Endothelial cell (in vitro differentiated cells): ENCODE measurements at regions not wholly inside any gene's neighbourhood (a gene's known extent, or its start where the extent isn't known, plus 50 kb on each side); places are given as distances from the start of the nearest gene placed in this dataset.
"Not testable (repeated sequence)": the region's sequence is repeated elsewhere in the genome, so short reads cannot be mapped to it uniquely, and the experiment has no call there.

ENCODE experiments used
- DNase-seq: peaks from one replicate; pipeline ENCODE4 v3.0.0; 2021; ENCODE audit warnings: low spot score
- H3K27ac Mint-ChIP-seq: one replicate; pipeline ENCODE4 v1.8.0; 2021; ENCODE audit warnings: mixed read lengths, inconsistent platforms; ENCODE audit not compliant: unreplicated experiment
- H3K27me3 Mint-ChIP-seq: one replicate; pipeline ENCODE4 v1.8.0; 2021; ENCODE audit warnings: mild to moderate bottlenecking, moderate library complexity, mixed read lengths, inconsistent platforms; ENCODE audit not compliant: unreplicated experiment
- H3K36me3 Mint-ChIP-seq: one replicate; pipeline ENCODE4 v1.8.0; 2021; ENCODE audit warnings: mild to moderate bottlenecking, low read depth, mixed read lengths, inconsistent platforms; ENCODE audit not compliant: unreplicated experiment
- H3K4me1 Mint-ChIP-seq: one replicate; pipeline ENCODE4 v1.8.0; 2021; ENCODE audit warnings: mild to moderate bottlenecking, mixed read lengths, inconsistent platforms; ENCODE audit not compliant: unreplicated experiment
- H3K4me3 Mint-ChIP-seq: one replicate; pipeline ENCODE4 v1.8.0; 2021; ENCODE audit warnings: mild to moderate bottlenecking, mixed read lengths, inconsistent platforms; ENCODE audit not compliant: unreplicated experiment
- H3K9me3 Mint-ChIP-seq: one replicate; pipeline ENCODE4 v1.8.0; 2021; ENCODE audit warnings: mixed read lengths, inconsistent platforms; ENCODE audit not compliant: unreplicated experiment
- TF ChIP-seq, protein P1 (sequence below): fragments of 200-600 bp; sonication (generic); IDR thresholded peaks from one replicate; pipeline ENCODE4 v1.5.0; 2021; ENCODE audit warnings: antibody characterized with exemption; ENCODE audit not compliant: unreplicated experiment

DNA sequence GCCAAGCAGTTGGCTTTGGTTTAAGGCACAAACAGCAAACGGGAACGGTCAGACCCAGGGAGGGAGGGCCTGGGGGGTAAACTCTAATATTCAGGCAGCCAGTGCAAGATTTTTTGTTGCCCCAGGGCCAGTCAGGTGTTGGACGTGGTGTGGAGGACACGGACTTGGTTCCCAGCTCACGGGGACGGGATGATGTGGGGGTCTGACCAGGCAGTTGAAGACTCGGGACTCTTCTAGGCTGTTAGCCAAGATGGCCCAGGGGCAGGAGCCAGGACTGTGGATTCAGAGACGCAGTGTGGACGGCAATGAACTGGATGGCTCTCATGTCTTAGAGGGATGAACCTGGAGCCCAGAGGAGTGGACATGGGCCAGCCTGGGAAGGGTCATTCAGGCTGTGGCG lies 169.2 kb downstream of the C9orf50 start:
- TF ChIP-seq, protein P1, sequence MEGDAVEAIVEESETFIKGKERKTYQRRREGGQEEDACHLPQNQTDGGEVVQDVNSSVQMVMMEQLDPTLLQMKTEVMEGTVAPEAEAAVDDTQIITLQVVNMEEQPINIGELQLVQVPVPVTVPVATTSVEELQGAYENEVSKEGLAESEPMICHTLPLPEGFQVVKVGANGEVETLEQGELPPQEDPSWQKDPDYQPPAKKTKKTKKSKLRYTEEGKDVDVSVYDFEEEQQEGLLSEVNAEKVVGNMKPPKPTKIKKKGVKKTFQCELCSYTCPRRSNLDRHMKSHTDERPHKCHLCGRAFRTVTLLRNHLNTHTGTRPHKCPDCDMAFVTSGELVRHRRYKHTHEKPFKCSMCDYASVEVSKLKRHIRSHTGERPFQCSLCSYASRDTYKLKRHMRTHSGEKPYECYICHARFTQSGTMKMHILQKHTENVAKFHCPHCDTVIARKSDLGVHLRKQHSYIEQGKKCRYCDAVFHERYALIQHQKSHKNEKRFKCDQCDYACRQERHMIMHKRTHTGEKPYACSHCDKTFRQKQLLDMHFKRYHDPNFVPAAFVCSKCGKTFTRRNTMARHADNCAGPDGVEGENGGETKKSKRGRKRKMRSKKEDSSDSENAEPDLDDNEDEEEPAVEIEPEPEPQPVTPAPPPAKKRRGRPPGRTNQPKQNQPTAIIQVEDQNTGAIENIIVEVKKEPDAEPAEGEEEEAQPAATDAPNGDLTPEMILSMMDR: no peak
- H3K27ac Mint-ChIP-seq: no peak overlapping the region
- no peaks in the 10 kb centered on the region for H3K9me3 Mint-ChIP-seq
- no peaks in the 10 kb centered on the region for H3K36me3 Mint-ChIP-seq
- H3K4me3 Mint-ChIP-seq: no peak overlapping the region
- DNase-seq: no peak
- peaks cover 7% of the 10 kb centered on the region for H3K27me3 Mint-ChIP-seq
- H3K4me1 Mint-ChIP-seq: peaks cover 29% of the 10 kb centered on the region

DNA sequence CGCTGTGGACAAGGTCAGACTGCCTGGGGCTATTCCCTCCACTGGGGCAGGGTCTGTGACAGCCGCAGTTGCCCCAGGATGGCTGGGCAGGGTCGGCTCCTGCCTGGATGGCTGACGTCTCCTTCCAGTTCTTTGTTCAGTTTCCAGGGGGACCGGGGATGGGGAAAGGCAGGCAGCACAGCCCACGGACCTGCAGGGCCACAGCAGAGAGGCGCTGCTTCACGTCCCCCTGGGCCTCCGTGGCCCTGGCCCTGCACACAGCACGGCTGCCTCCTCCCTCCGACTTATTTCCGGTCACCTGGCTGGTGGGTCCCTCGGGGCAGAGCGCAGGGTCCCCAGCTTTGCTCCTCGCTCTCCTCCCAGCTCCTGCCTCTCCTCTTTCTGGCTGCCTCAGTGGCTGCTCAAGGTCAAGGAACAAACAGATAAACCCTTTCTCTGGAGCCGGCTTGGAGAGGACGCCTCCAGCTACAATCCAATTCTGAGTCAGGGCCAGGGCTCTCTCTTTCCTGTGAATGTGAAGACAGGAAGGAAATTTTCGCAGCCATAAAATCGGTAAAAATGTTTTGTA lies 169.7 kb downstream of the C9orf50 start:
- no peak for DNase-seq
- Mint-ChIP-seq H3K4me1 (peaks cover 24% of the 10 kb centered on the region), H3K27ac (no peak overlapping the region), H3K4me3 (no peak overlapping the region), H3K27me3 (peaks cover 7% of the 10 kb centered on the region), H3K36me3 (no peaks in the 10 kb centered on the region), H3K9me3 (no peaks in the 10 kb centered on the region)
- TF ChIP-seq, protein P1: no peak

DNA sequence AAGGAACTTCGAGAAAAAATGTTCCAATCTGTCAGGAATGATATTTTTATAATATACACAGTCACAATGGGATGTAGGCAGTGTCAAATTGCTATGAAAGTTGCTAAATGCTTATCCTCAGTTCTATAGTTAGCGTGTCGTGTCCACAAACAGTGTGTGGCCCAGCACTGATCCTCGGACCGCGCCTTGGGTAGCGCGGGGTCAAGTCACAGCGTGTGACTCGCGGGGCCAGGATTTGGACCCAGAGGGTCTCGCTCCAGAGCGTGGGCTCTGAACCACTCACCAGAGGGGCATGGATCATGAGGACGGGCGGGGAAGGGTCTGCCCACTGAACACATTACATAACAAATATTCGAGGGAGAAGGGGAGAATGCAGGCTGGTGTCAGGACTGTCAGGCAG lies 171.8 kb downstream of the C9orf50 start:
- H3K9me3 Mint-ChIP-seq: no peaks in the 10 kb centered on the region
- peaks cover 22% of the 10 kb centered on the region for H3K4me1 Mint-ChIP-seq

DNA sequence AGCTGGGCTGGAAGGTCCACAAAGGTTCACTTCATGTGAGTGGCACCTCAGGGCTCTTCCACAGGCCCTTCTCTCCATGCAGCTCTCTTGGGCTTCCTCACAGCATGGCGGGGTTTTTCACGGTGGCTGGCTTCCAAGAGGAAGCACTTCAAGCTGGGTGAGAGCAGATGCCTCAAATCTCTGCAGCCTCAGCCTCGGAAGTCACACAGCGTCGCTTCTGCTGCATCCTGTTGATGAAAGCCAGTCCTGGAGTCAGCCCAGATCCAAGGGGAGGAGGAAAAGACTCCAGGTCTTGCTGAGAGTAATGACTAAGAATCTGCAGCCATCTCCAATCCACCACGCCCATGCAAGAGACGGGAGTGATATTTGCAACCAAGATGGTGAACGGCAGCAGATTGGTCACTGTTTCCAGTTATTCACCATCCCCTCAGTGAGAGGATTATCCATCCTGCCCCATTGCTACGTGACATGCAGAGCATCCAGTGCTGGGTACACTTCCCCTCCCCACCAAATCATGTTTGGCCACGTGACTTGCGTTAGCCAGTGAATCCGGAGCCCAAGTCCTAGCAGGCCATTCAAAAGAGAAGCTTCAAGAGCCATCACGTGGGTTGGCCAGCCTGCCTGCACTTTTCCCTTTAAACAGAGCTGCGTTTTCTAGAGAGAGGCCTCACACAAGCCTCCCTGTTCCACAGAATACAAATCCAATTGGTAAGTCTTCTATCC lies 173.9 kb downstream of the C9orf50 start:
- peaks cover 23% of the 10 kb centered on the region for H3K4me1 Mint-ChIP-seq
- TF ChIP-seq, protein P1: no peak
- H3K36me3 Mint-ChIP-seq: peaks cover 4% of the 10 kb centered on the region
- H3K27ac Mint-ChIP-seq: no peak overlapping the region
- peaks cover 6% of the 10 kb centered on the region for H3K27me3 Mint-ChIP-seq
- no peak for DNase-seq
- H3K4me3 Mint-ChIP-seq: no peak overlapping the region
- H3K9me3 Mint-ChIP-seq: no peaks in the 10 kb centered on the region

More for the DNA sequence above, 171.8 kb downstream of the C9orf50 start:
- no peak for DNase-seq
- H3K4me3 Mint-ChIP-seq: peak overlapping the region; percentile 26
- peaks cover 7% of the 10 kb centered on the region for H3K27me3 Mint-ChIP-seq
- no peak overlapping the region for H3K27ac Mint-ChIP-seq
- TF ChIP-seq, protein P1: no peak
- peaks cover 4% of the 10 kb centered on the region for H3K36me3 Mint-ChIP-seq

DNA sequence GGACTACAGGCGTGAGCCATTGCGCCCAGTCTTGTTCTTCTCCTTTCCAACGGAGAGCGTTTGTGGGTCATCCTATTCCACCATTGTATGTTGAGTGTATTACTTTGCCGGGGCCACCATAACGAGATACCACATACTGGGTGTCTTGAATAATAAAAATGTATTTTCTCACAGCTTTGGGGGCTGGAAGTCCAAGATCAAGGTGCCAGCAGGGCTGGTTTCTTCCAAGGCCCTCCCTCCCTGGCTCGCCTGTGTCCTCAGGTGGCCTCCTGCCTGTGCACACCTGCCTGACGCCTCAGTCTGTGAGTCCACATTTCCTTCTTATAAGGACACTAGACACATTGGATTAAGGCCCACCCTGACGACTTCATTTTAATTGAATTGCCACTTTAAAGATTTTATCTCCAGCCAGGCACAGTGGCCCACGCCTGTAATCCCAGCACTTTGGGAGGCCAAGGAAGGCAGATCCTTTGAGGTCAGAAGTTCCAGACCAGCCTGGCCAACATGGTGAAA lies 175.1 kb downstream of the C9orf50 start:
- Mint-ChIP-seq H3K27me3 (peaks cover 3% of the 10 kb centered on the region), H3K4me3 (peak overlapping the region; percentile 28), H3K9me3 (no peaks in the 10 kb centered on the region), H3K27ac (no peak overlapping the region), H3K36me3 (peaks cover 4% of the 10 kb centered on the region), H3K4me1 (peaks cover 12% of the 10 kb centered on the region)
- no peak for DNase-seq
- TF ChIP-seq, protein P1: no peak

DNA sequence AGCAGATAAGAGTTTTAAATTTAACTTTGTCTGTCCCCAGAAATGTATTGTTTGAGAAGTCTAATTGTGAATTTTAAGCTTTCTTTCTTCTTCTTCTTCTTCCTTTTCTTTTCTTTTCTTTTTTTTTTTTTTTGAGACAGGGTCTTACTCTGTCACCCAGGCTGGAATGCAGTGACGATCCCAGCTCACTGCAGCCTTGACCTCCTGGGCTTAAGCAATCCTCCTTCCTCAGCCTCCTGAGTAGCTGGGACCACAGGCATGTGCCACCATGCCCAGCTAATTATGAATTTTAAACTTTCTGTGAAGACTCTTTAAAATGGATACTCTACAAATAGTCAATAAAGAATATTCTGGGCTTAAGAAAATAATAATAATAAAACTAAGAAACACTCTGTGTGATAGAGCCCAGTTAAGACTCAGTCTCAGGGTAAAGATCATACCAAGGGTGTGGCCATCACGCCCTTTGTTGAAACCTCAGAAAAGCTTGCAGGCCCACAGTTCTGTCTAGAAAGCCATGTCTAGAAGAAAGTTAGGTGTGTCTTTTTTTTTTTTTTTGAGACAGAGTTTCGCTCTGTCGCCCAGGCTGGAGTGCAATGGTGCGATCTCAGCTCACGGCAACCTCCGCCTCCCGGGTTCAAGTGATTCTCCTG lies 177.3 kb downstream of the C9orf50 start:
- H3K9me3 Mint-ChIP-seq, DNase-seq, H3K27ac Mint-ChIP-seq, H3K4me3 Mint-ChIP-seq, H3K36me3 Mint-ChIP-seq: not testable (repeated sequence)
- peaks cover 13% of the 10 kb centered on the region for H3K4me1 Mint-ChIP-seq
- peaks cover 11% of the 10 kb centered on the region for H3K27me3 Mint-ChIP-seq
